Ascending aorta (tissue), 2 donors: ENCODE measurements at regions not wholly inside any gene's neighbourhood (a gene's known extent, or its start where the extent isn't known, plus 50 kb on each side); places are given as distances from the start of the nearest gene placed in this dataset.

ENCODE experiments used
- DNase-seq, 2 donors: peaks; one replicate each; pipeline ENCODE4 v3.0.0-alpha.2; 2019; ENCODE audit warnings: low spot score in 2 of 2
- H3K27ac ChIP-seq, 2 donors: fragments of 200-600 bp; sonication (generic); one replicate each; pipeline ENCODE4 v1.5.1; 2016 to 2017; ENCODE audit warnings: mild to moderate bottlenecking in 1 of 2
- H3K27me3 ChIP-seq: fragments of 200-600 bp; sonication (generic); one replicate; pipeline ENCODE4 v1.5.1; 2017
- H3K36me3 ChIP-seq, 2 donors: fragments of 200-600 bp; sonication (generic); one replicate each; pipeline ENCODE4 v1.5.1; 2016
- H3K4me1 ChIP-seq, 2 donors: fragments of 200-600 bp; sonication (generic); one replicate each; pipeline ENCODE4 v1.5.1; 2016 to 2017; ENCODE audit warnings: mild to moderate bottlenecking in 1 of 2
- H3K4me3 ChIP-seq, 2 donors: fragments of 200-600 bp; sonication (generic); one replicate each; pipeline ENCODE4 v1.5.1; 2016 to 2017; ENCODE audit warnings: mild to moderate bottlenecking in 1 of 2
- H3K9me3 ChIP-seq, 2 donors: fragments of 200-600 bp; sonication (generic); one replicate each; pipeline ENCODE4 v1.5.1; 2016
- CTCF ChIP-seq, 3 experiments: fragments of 200-600 bp in 2 of 3; fragments of 450-650 bp in 1 of 3; sonication (generic) in 2 of 3; IDR thresholded peaks; one replicate each; pipeline ENCODE4 v1.5.1; 2016 to 2019; ENCODE audit warnings: antibody characterized with exemption in 3 of 3, mild to moderate bottlenecking in 1 of 3, moderate library complexity in 1 of 3
- intact Hi-C: fragments of 100-400 bp; cut with DNase I; formaldehyde crosslinking; loops from one replicate; pipeline ENCODE4 v1.15.1; 2023

GRCh38 chr6:129771678-129772077 lies 61.7 kb upstream of the ARHGAP18 start:
- TF ChIP-seq CTCF (IDR thresholded peaks at IDR 0.05) = no peak
- no peak overlapping the region for H3K27ac ChIP-seq
- no peak for DNase-seq
- no peak overlapping the region for H3K4me3 ChIP-seq
- peaks cover 0 to 7% of the 10 kb centered on the region in 2 donors for H3K4me1 ChIP-seq
- no peaks in the 10 kb centered on the region for H3K27me3 ChIP-seq
- H3K9me3 ChIP-seq = no peaks in the 10 kb centered on the region
- H3K36me3 ChIP-seq = no peaks in the 10 kb centered on the region
- intact Hi-C loops = no loop called here

GRCh38 chr6:129767776-129768485 lies 58.0 kb upstream of the ARHGAP18 start:
- peaks cover 0 to 7% of the 10 kb centered on the region in 2 donors for H3K4me1 ChIP-seq
- intact Hi-C loops = no loop called here
- no peak for DNase-seq
- no peaks in the 10 kb centered on the region for H3K36me3 ChIP-seq
- TF ChIP-seq CTCF (IDR thresholded peaks at IDR 0.05) = no peak
- H3K9me3 ChIP-seq = no peaks in the 10 kb centered on the region
- peak overlapping the region; percentile 52 to 63 for H3K4me3 ChIP-seq
- H3K27me3 ChIP-seq = no peaks in the 10 kb centered on the region
- H3K27ac ChIP-seq = no peak overlapping the region

GRCh38 chr6:129766959-129767728 lies 57.2 kb upstream of the ARHGAP18 start:
- TF ChIP-seq CTCF (IDR thresholded peaks at IDR 0.05) = no peak
- Histone ChIP-seq H3K27ac (no peak overlapping the region), H3K36me3 (no peaks in the 10 kb centered on the region), H3K27me3 (no peaks in the 10 kb centered on the region), H3K4me3 (peak overlapping the region; percentile 52 to 63), H3K9me3 (no peaks in the 10 kb centered on the region), H3K4me1 (peaks cover 0 to 7% of the 10 kb centered on the region in 2 donors)
- intact Hi-C loops = no loop called here
- no peak for DNase-seq

- Histone ChIP-seq H3K9me3 (no peaks in the 10 kb centered on the region), H3K27me3 (no peaks in the 10 kb centered on the region), H3K36me3 (no peaks in the 10 kb centered on the region), H3K4me3 (no peak overlapping the region), H3K27ac (no peak overlapping the region), H3K4me1 (peaks cover 0 to 7% of the 10 kb centered on the region in 2 donors)
- no peak for DNase-seq
- no peak for TF ChIP-seq CTCF (IDR thresholded peaks at IDR 0.05)
- intact Hi-C loops = no loop called here
Observed at GRCh38 chr6:129764761-129765407, 54.9 kb upstream of the ARHGAP18 start.

GRCh38 chr6:129759796-129760605 lies 50.0 kb upstream of the ARHGAP18 start:
- intact Hi-C loops = no loop called here
- no peaks in the 10 kb centered on the region for H3K27me3 ChIP-seq
- no peak for DNase-seq
- H3K4me3 ChIP-seq = no peak overlapping the region
- no peaks in the 10 kb centered on the region for H3K9me3 ChIP-seq
- H3K4me1 ChIP-seq = no peaks in the 10 kb centered on the region
- H3K27ac ChIP-seq = no peak overlapping the region
- no peaks in the 10 kb centered on the region for H3K36me3 ChIP-seq
- no peak for TF ChIP-seq CTCF (IDR thresholded peaks at IDR 0.05)
